RWPE2 (cell line): ENCODE measurements at regions not wholly inside any gene's neighbourhood (a gene's known extent, or its start where the extent isn't known, plus 50 kb on each side); places are given as distances from the start of the nearest gene placed in this dataset.

ENCODE experiments used
- ATAC-seq: fragments of 200-7000 bp; cut with Tn5 transposase; 3 replicates; pipeline ENCODE4 v1.9.1; 2021; ENCODE audit warnings: low read depth
- DNase-seq: peaks from one replicate; pipeline ENCODE4 v3.0.0-alpha.2; 2020; ENCODE audit warnings: low spot score
- H3K27ac ChIP-seq: fragments of 450-650 bp; 2 replicates; pipeline ENCODE4 v1.5.1; 2017; ENCODE audit warnings: mild to moderate bottlenecking; ENCODE audit not compliant: poor library complexity, severe bottlenecking
- H3K27me3 ChIP-seq: fragments of 250-450 bp; sonication (Bioruptor Pico); 2 replicates; pipeline ENCODE4 v1.5.1; 2021; ENCODE audit warnings: mild to moderate bottlenecking, moderate library complexity; ENCODE audit not compliant: insufficient read depth, poor library complexity, severe bottlenecking
- H3K36me3 ChIP-seq: fragments of 250-450 bp; sonication (Bioruptor Pico); 2 replicates; pipeline ENCODE4 v1.5.1; 2020; ENCODE audit warnings: low read depth, mild to moderate bottlenecking, moderate library complexity
- H3K4me1 ChIP-seq: fragments of 250-450 bp; sonication (Bioruptor Pico); 2 replicates; pipeline ENCODE4 v1.5.1; 2021; ENCODE audit warnings: mild to moderate bottlenecking, moderate library complexity; ENCODE audit not compliant: insufficient read depth, poor library complexity, severe bottlenecking
- H3K4me3 ChIP-seq: fragments of 250-450 bp; sonication (Bioruptor Pico); 2 replicates; pipeline ENCODE4 v1.5.1; 2021; ENCODE audit warnings: mild to moderate bottlenecking, moderate library complexity; ENCODE audit not compliant: severe bottlenecking
- H3K9me3 ChIP-seq: fragments of 250-450 bp; sonication (Bioruptor Pico); 2 replicates; pipeline ENCODE4 v1.5.1; 2021; ENCODE audit warnings: mild to moderate bottlenecking, moderate library complexity; ENCODE audit not compliant: severe bottlenecking
- TF ChIP-seq, protein P1 (sequence below): fragments of 450-650 bp; IDR thresholded peaks from one replicate; pipeline ENCODE4 v1.5.1; 2017; ENCODE audit warnings: mild to moderate bottlenecking, moderate library complexity; ENCODE audit not compliant: poor library complexity, severe bottlenecking

DNA sequence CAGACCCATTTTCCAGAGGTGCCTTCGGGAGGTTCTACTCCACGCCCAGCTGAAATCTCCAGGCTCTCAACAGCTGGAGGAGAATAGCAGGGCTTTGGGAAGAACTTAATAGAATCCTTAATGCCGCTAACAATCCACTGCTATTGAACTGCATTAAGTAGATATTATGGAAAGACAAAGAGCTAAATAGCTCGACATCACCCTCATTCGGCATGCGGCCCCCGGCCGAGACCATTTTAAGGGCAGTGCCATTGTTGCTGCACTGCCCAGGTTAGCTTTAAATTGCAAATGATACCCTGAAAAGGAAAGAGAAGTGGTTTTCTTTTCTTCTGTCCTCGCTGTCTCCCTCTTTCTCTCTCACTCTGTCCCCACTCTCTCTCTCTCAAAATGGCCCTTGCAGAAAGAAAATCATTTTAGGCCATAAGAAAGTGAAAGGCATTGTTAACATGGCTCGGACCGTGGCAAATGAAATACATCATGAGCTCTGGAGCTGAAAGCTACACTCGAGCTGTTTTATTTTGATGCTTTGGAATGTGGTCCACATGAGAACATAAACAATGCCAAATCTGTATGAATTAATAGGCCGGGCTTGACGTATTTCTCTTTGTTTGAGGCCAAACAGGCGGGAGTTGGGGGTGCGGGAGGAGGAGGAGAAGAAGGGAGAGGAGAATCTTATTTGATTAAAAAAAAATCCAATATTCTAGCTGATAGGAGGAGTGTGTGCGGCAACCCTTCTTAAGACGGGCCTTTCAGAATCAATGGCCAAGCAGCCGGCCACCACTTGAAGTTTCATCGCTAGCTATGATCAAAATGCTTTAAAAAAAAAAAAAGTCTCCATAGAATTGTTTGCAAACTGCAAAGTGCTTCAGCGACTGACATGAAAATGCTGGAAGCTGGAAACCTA lies 298.8 kb upstream of the IRX3 start:
- Histone ChIP-seq H3K36me3 (no peaks in the 10 kb centered on the region), H3K9me3 (no peaks in the 10 kb centered on the region), H3K27ac (no peak overlapping the region), H3K4me1 (no peaks in the 10 kb centered on the region), H3K4me3 (no peak overlapping the region), H3K27me3 (no peaks in the 10 kb centered on the region)
- TF ChIP-seq, protein P1, sequence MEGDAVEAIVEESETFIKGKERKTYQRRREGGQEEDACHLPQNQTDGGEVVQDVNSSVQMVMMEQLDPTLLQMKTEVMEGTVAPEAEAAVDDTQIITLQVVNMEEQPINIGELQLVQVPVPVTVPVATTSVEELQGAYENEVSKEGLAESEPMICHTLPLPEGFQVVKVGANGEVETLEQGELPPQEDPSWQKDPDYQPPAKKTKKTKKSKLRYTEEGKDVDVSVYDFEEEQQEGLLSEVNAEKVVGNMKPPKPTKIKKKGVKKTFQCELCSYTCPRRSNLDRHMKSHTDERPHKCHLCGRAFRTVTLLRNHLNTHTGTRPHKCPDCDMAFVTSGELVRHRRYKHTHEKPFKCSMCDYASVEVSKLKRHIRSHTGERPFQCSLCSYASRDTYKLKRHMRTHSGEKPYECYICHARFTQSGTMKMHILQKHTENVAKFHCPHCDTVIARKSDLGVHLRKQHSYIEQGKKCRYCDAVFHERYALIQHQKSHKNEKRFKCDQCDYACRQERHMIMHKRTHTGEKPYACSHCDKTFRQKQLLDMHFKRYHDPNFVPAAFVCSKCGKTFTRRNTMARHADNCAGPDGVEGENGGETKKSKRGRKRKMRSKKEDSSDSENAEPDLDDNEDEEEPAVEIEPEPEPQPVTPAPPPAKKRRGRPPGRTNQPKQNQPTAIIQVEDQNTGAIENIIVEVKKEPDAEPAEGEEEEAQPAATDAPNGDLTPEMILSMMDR: no peak
- DNase-seq (no peak), ATAC-seq (no peak)

DNA sequence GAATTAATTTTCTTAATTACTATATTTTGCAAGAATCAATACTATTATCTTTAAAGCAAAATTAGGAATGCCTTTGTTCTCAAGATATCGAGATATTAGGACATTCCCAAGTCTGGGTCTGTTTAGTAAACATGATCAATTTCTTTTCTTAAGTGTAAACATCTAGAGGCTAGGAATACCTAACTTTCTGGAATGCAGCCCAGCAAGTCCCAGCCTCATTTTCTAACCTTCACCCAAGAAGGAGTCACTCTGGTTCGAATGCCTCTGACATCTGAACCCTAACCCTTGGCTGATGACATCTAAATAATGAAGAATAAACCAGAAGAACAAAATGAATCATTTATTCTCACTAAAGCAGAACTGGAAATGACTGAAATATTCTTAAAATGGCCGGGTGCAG lies 297.5 kb upstream of the IRX3 start:
- H3K36me3 ChIP-seq: no peaks in the 10 kb centered on the region
- H3K9me3 ChIP-seq: no peaks in the 10 kb centered on the region
- DNase-seq: no peak
- no peaks in the 10 kb centered on the region for H3K27me3 ChIP-seq
- H3K4me3 ChIP-seq: no peak overlapping the region
- H3K4me1 ChIP-seq: no peaks in the 10 kb centered on the region
- no peak for ATAC-seq
- H3K27ac ChIP-seq: no peak overlapping the region
- TF ChIP-seq, protein P1: no peak

DNA sequence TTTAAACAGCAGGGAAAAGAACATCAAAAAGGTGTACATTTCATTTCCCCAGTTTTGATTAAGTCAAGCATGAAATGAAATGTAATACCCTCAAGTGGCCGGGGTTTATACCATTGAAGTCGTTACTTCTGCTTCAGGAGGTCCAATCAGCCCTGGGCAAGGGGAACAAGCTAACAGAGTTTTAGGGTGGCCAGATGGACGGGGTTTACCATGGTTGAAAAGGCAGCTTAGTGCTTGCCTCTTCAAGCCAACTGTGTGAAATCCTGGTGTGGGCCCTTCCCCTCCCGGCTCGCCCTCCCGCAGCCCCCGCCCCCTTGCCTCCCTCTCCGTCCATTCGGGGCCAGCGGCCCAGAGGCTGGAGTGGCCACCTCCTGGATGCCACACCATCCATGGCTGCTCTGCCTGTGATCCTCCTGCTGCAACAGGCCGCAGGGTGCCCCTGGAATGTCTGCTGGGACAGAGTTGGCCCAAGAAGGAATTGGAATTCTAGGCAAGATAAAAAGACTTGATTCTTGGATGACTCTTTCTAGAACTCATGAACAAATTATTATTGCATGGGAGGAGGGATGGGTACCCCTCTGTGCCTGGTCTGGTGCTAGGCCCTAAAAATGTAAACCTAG lies 296.2 kb upstream of the IRX3 start:
- H3K9me3 ChIP-seq: no peaks in the 10 kb centered on the region
- ATAC-seq (no peak), DNase-seq (no peak)
- H3K4me1 ChIP-seq: no peaks in the 10 kb centered on the region
- H3K27ac ChIP-seq: no peak overlapping the region
- TF ChIP-seq, protein P1: no peak
- H3K27me3 ChIP-seq: no peaks in the 10 kb centered on the region
- H3K4me3 ChIP-seq: no peak overlapping the region
- H3K36me3 ChIP-seq: no peaks in the 10 kb centered on the region

DNA sequence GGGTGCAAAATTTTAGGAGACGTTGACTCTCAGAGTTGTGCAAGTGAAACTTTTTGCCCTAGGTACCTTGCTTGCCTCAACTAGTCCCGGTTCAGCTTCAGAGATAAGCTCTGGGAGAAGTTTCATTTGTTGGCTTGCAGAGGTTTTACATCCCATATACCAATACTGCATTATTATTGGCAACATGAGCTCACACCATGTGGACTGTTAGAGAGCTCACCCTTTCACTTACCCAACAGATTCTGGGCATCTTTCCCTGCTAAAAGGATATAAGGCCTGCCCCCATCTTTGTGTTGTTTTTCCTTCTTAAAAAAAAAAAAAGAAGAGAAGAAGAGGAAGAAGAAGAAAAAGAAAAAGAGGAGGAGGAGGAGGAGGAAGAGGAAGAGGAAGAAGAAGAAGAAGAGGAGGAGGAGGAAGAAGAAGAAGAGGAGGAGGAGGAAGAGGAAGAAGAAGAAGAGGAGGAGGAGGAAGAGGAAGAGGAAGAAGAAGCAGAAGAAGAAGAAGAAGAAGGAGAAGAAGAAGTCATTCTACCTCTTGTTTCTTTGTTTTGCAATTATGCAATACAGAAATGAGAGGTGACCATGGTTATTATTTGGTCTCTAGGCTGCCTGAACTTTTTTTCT lies 292.6 kb upstream of the IRX3 start:
- Histone ChIP-seq H3K4me3 (no peak overlapping the region), H3K27me3 (no peaks in the 10 kb centered on the region), H3K9me3 (no peaks in the 10 kb centered on the region), H3K36me3 (no peaks in the 10 kb centered on the region), H3K27ac (no peak overlapping the region), H3K4me1 (no peaks in the 10 kb centered on the region)
- ATAC-seq: no peak
- TF ChIP-seq, protein P1: no peak
- no peak for DNase-seq
